ENCODE measurements at regions not wholly inside any gene's neighbourhood (a gene's known extent, or its start where the extent isn't known, plus 50 kb on each side); places are given as distances from the start of the nearest gene placed in this dataset.

DNA sequence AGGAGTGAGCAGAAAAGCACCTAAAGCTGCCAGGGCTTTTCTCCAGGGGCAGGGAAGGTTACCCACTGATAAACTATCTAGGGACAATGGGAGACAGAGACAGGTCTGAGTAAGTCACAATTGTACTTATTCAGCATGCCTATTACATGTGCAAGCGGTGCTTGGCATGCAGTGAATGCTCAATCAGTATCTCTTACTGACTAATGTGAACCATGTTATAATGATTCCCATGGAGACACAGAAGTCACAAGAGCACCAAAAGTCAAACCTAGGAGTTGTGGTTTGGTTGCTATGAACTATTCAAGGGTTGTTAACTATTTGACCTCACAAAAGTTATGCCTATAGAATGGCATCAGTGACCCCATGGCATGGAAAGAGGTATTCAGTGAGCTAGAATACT is 50.0 kb upstream of the RASGRP1 start:
- no peaks in the 10 kb centered on the region for H3K36me3 ChIP-seq
- no peak for DNase-seq
- peaks cover 1 to 37% (median 5%) of the 10 kb centered on the region in 3 donors for H3K4me1 ChIP-seq
- no peaks in the 10 kb centered on the region for H3K27me3 ChIP-seq
- WGBS, 2 donors = 88 to 92% methylated on average over 1 of the region's 1 CpG
- no peak for TF ChIP-seq CTCF (IDR thresholded peaks at IDR 0.05)
- H3K4me3 ChIP-seq = no peak overlapping the region
- H3K27ac ChIP-seq = no peak overlapping the region
- intact Hi-C loops (cut with DNase I) = no loop called here
- no peaks in the 10 kb centered on the region for H3K9me3 ChIP-seq

GRCh38 chr15:38617831-38618230 is 53.2 kb upstream of the RASGRP1 start:
- intact Hi-C loops (cut with DNase I) = no loop called here
- no peak overlapping the region for H3K27ac ChIP-seq
- peaks cover 0 to 5% (median 0%) of the 10 kb centered on the region in 3 donors for H3K4me1 ChIP-seq
- no peak overlapping the region for H3K4me3 ChIP-seq
- no peak for TF ChIP-seq CTCF (IDR thresholded peaks at IDR 0.05)
- no peak for TF ChIP-seq POLR2A (IDR thresholded peaks at IDR 0.05)
- no peaks in the 10 kb centered on the region for H3K36me3 ChIP-seq
- WGBS, 2 donors = 39 to 80% methylated on average over 2 of the region's 2 CpGs
- H3K27me3 ChIP-seq = no peaks in the 10 kb centered on the region
- no peak for DNase-seq
- no peaks in the 10 kb centered on the region for H3K9me3 ChIP-seq

GRCh38 chr15:38618242-38618955 is 53.8 kb upstream of the RASGRP1 start:
- 78 to 93% methylated on average over 4 of the region's 4 CpGs for WGBS, 2 donors
- H3K4me1 ChIP-seq = peaks cover 0 to under 1% (median 0%) of the 10 kb centered on the region in 3 donors
- TF ChIP-seq CTCF (IDR thresholded peaks at IDR 0.05) (no peak), POLR2A (IDR thresholded peaks at IDR 0.05) (no peak)
- no peak for DNase-seq
- H3K4me3 ChIP-seq = no peak overlapping the region
- no peaks in the 10 kb centered on the region for H3K36me3 ChIP-seq
- no peaks in the 10 kb centered on the region for H3K27me3 ChIP-seq
- no peak overlapping the region for H3K27ac ChIP-seq
- intact Hi-C loops (cut with DNase I) = no loop called here
- H3K9me3 ChIP-seq = no peaks in the 10 kb centered on the region

- Histone ChIP-seq H3K36me3 (no peaks in the 10 kb centered on the region), H3K4me1 (peaks cover 0 to 14% (median 0%) of the 10 kb centered on the region in 3 donors), H3K27ac (no peak overlapping the region), H3K4me3 (no peak overlapping the region), H3K9me3 (no peaks in the 10 kb centered on the region), H3K27me3 (no peaks in the 10 kb centered on the region)
- intact Hi-C loops (cut with DNase I) = no loop called here
- no peak for TF ChIP-seq POLR2A (IDR thresholded peaks at IDR 0.05)
- no peak for TF ChIP-seq CTCF (IDR thresholded peaks at IDR 0.05)
- no peak for DNase-seq
- 83 to 86% methylated on average over 2 of the region's 2 CpGs for WGBS, 2 donors
Observed at GRCh38 chr15:38620098-38620497, 55.5 kb upstream of the RASGRP1 start.

GRCh38 chr15:38620851-38621594 is 56.4 kb upstream of the RASGRP1 start:
- Histone ChIP-seq H3K9me3 (no peaks in the 10 kb centered on the region), H3K4me3 (no peak overlapping the region), H3K36me3 (no peaks in the 10 kb centered on the region), H3K27me3 (no peaks in the 10 kb centered on the region), H3K4me1 (peaks cover 0 to 14% (median 0%) of the 10 kb centered on the region in 3 donors), H3K27ac (no peak overlapping the region)
- no peak for TF ChIP-seq POLR2A (IDR thresholded peaks at IDR 0.05)
- TF ChIP-seq CTCF (IDR thresholded peaks at IDR 0.05) = no peak
- DNase-seq = no peak
- WGBS, 2 donors = 62 to 69% methylated on average over 3 of the region's 3 CpGs
- intact Hi-C loops (cut with DNase I) = no loop called here

Data from esophagus squamous epithelium (tissue), 5 donors.